Fibroblast of villous mesenchyme (primary cell): ENCODE measurements at regions not wholly inside any gene's neighbourhood (a gene's known extent, or its start where the extent isn't known, plus 50 kb on each side); places are given as distances from the start of the nearest gene placed in this dataset.

Source experiments
- DNase-seq: peaks from one replicate; pipeline ENCODE4 v3.0.0-alpha.2; 2010; ENCODE audit warnings: low read depth
- H3K4me3 ChIP-seq: 2 replicates; pipeline ENCODE4 v1.5.1; 2011; ENCODE audit warnings: low read depth, mild to moderate bottlenecking, low read length
- CTCF ChIP-seq: IDR thresholded peaks from 2 replicates; pipeline ENCODE4 v1.5.1; 2012; ENCODE audit warnings: low read depth, mild to moderate bottlenecking, low read length; ENCODE audit not compliant: insufficient read depth

- no peak for DNase-seq
- no peak for TF ChIP-seq CTCF
- H3K4me3 ChIP-seq: no peak overlapping the region
These were observed 347.0 kb upstream of the ID2 start for GRCh38 chr2:8334866-8335325.

GRCh38 chr2:8335801-8336200 is 346.1 kb upstream of the ID2 start:
- DNase-seq: no peak
- no peak overlapping the region for H3K4me3 ChIP-seq
- TF ChIP-seq CTCF: no peak

- no peak for DNase-seq
- no peak for TF ChIP-seq CTCF
- no peak overlapping the region for H3K4me3 ChIP-seq
These were observed 344.5 kb upstream of the ID2 start for GRCh38 chr2:8337321-8337720.

- H3K4me3 ChIP-seq: no peak overlapping the region
- DNase-seq: no peak
- no peak for TF ChIP-seq CTCF
These were observed 339.4 kb upstream of the ID2 start for GRCh38 chr2:8342407-8342806.

- no peak for DNase-seq
- TF ChIP-seq CTCF: no peak
- H3K4me3 ChIP-seq: no peak overlapping the region
These were observed 338.8 kb upstream of the ID2 start for GRCh38 chr2:8343031-8343430.

GRCh38 chr2:8344144-8345097 is 337.4 kb upstream of the ID2 start:
- H3K4me3 ChIP-seq: no peak overlapping the region
- no peak for TF ChIP-seq CTCF
- no peak for DNase-seq

- H3K4me3 ChIP-seq: no peak overlapping the region
- no peak for DNase-seq
- no peak for TF ChIP-seq CTCF
These were observed 336.7 kb upstream of the ID2 start for GRCh38 chr2:8345200-8345599.
